HepG2 (cell line): ENCODE measurements at regions not wholly inside any gene's neighbourhood (a gene's known extent, or its start where the extent isn't known, plus 50 kb on each side); places are given as distances from the start of the nearest gene placed in this dataset.

ENCODE experiments used
- FOSL1 ChIP-seq: sonication (generic); formaldehyde crosslinking; IDR thresholded peaks from 2 replicates; pipeline ENCODE4 v1.9.0; 2021; ENCODE audit warnings: missing genetic modification reagents, borderline replicate concordance
- IRX3 ChIP-seq: sonication (generic); formaldehyde crosslinking; IDR thresholded peaks from 2 replicates; pipeline ENCODE4 v1.8.1; 2023; ENCODE audit warnings: mild to moderate bottlenecking, low read depth, missing genetic modification reagents, borderline replicate concordance
- POLR2A ChIP-seq, 2 experiments: IDR thresholded peaks; 2 replicates each; pipeline ENCODE4 v1.6.1; 2011; ENCODE audit warnings: low read depth in 2 of 2, low read length in 2 of 2, mild to moderate bottlenecking in 1 of 2, moderate library complexity in 1 of 2; ENCODE audit not compliant: insufficient read depth in 1 of 2
- RAD51 ChIP-seq: fragments of 450-650 bp; IDR thresholded peaks from 2 replicates; pipeline ENCODE4 v1.6.1; 2016; ENCODE audit warnings: borderline replicate concordance
- REPIN1 ChIP-seq: sonication (generic); formaldehyde crosslinking; IDR thresholded peaks from 2 replicates; pipeline ENCODE4 v1.8.0; 2022; ENCODE audit warnings: missing genetic modification reagents, low read depth, mild to moderate bottlenecking, borderline replicate concordance
- ZBTB10 ChIP-seq: sonication (generic); formaldehyde crosslinking; IDR thresholded peaks from 2 replicates; pipeline ENCODE4 v1.4.0; 2020; ENCODE audit warnings: missing genetic modification reagents, borderline replicate concordance
- ZMYM3 ChIP-seq: sonication (generic); formaldehyde crosslinking; IDR thresholded peaks from 2 replicates; pipeline ENCODE4 v1.5.1; 2020; ENCODE audit warnings: mild to moderate bottlenecking, missing genetic modification reagents
- ZNF367 ChIP-seq: sonication (generic); formaldehyde crosslinking; IDR thresholded peaks from 2 replicates; pipeline ENCODE4 v1.4.0; 2020; ENCODE audit warnings: missing genetic modification reagents, borderline replicate concordance
- ZNF407 ChIP-seq: sonication (generic); formaldehyde crosslinking; IDR thresholded peaks from one replicate; pipeline ENCODE4 v1.5.1; 2020; ENCODE audit warnings: mild to moderate bottlenecking, missing genetic modification reagents; ENCODE audit errors: not compliant biosample characterization
- ZNF646 ChIP-seq: sonication (generic); formaldehyde crosslinking; IDR thresholded peaks from 2 replicates; pipeline ENCODE4 v1.9.0; 2021; ENCODE audit warnings: mild to moderate bottlenecking, missing genetic modification reagents

GRCh38 chr20:60691966-60692615 is 560.0 kb upstream of the CDH4 start (continued):
- no peak for TF ChIP-seq ZNF407 (CRISPR knock-in tag)
- no peak for TF ChIP-seq ZMYM3 (CRISPR knock-in tag)
- no peak for TF ChIP-seq ZBTB10 (CRISPR knock-in tag)
- TF ChIP-seq REPIN1 (CRISPR knock-in tag) = no peak
- no peak for TF ChIP-seq IRX3 (CRISPR knock-in tag)
- no peak for TF ChIP-seq ZNF367
- TF ChIP-seq RAD51 = no peak
- no peak for TF ChIP-seq POLR2A (IDR thresholded peaks at IDR 0.05; ENCODE audit: insufficient read depth in 1 of 2, low read depth in 2 of 2, low read length in 2 of 2)
- no peak for TF ChIP-seq ZNF646 (CRISPR knock-in tag)
- no peak for TF ChIP-seq FOSL1 (CRISPR knock-in tag)
